AML-193 (cell line): ENCODE measurements at regions not wholly inside any gene's neighbourhood (a gene's known extent, or its start where the extent isn't known, plus 50 kb on each side); places are given as distances from the start of the nearest gene placed in this dataset.

Experiments used
- DNase-seq, 2 experiments: peaks; one replicate each; lab custom pipeline; 2025; lab: John Stamatoyannopoulos, UW

GRCh38 chr4:104964410-104965175 is 182.1 kb upstream of the TET2 start:
- DNase-seq: no peak

GRCh38 chr4:104966349-104967033 is 180.2 kb upstream of the TET2 start:
- peak; percentile 93 to 95 for DNase-seq

GRCh38 chr4:104967034-104967401 is 179.7 kb upstream of the TET2 start:
- peak in 1 of 2 experiments; percentile 27 for DNase-seq

GRCh38 chr4:104969394-104970082 is 177.1 kb upstream of the TET2 start:
- peak; percentile 26 to 52 for DNase-seq

GRCh38 chr4:104971462-104971861 is 175.2 kb upstream of the TET2 start:
- DNase-seq: no peak

GRCh38 chr4:104973708-104974107 is 173.0 kb upstream of the TET2 start:
- no peak for DNase-seq

- no peak for DNase-seq
Measured at GRCh38 chr4:104975617-104976016, 171.1 kb upstream of the TET2 start.

GRCh38 chr4:104976262-104976661 is 170.4 kb upstream of the TET2 start:
- DNase-seq: no peak

GRCh38 chr4:104979083-104979760 is 167.5 kb upstream of the TET2 start:
- no peak for DNase-seq

- no peak for DNase-seq
Measured at GRCh38 chr4:104983615-104984179, 163.0 kb upstream of the TET2 start.

GRCh38 chr4:104986306-104986705 is 160.4 kb upstream of the TET2 start:
- no peak for DNase-seq

- DNase-seq: no peak
Measured at GRCh38 chr4:104989371-104989770, 157.3 kb upstream of the TET2 start.

GRCh38 chr4:105002278-105002677 is 144.4 kb upstream of the TET2 start:
- no peak for DNase-seq

GRCh38 chr4:105014234-105014633 is 132.4 kb upstream of the TET2 start:
- DNase-seq: peak; percentile 25 to 43

GRCh38 chr4:105014635-105015034 is 132.0 kb upstream of the TET2 start:
- peak; percentile 51 for DNase-seq

GRCh38 chr4:105015750-105016149 is 130.9 kb upstream of the TET2 start:
- DNase-seq: no peak

- DNase-seq: peak; percentile 25 to 33
Measured at GRCh38 chr4:105022811-105023667, 123.6 kb upstream of the TET2 start.

GRCh38 chr4:105023668-105024055 is 123.0 kb upstream of the TET2 start:
- DNase-seq: no peak

- peak in 1 of 2 experiments; percentile 4 for DNase-seq
Measured at GRCh38 chr4:105025263-105026017, 121.2 kb upstream of the TET2 start.

GRCh38 chr4:105036991-105037390 is 109.7 kb upstream of the TET2 start:
- DNase-seq: no peak
